ENCODE measurements at regions not wholly inside any gene's neighbourhood (a gene's known extent, or its start where the extent isn't known, plus 50 kb on each side); places are given as distances from the start of the nearest gene placed in this dataset.

DNA sequence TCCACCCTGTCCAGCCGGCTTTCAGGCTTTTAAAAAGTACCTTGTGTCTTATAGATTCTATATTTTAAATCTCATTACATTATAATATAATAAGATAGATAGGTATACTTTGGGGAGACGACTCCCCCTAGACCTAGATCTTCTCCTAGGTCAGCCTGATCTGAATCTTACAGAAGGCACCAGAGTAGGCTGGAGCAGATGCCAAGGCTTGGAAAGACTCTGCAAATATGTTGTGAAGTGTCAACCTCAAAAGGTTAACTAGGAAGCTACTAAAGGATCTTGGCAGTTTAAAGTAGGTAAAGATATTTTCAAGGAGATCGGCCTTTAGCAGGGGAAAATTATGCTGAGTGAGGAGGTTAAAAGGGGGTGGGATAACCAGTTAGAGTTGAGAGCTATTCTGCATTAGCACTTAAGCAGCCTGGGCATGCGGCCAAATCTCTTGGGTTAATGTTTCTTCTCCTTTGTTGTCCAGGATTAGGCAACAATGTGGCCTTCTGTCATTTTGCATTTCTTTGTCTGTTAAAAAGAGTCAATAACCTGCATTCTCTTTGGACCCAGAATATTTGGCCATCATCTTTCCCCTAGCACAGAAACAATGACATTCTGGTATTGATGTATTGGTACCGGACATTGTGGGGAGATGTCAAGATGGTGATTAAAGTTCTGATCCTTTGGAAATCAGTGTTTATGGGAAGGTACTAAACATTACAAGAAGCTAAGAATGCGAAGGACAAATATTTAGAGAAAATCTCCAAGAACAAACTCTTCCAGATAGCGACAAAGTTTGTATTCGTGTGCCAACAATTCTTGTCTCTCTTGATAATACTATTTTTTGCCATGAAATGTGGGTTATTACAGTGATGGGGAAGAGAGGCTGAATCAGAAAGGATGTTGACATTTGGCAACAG, 51.2 kb upstream of the DHX40 start (continued):
- TF ChIP-seq, protein P1, sequence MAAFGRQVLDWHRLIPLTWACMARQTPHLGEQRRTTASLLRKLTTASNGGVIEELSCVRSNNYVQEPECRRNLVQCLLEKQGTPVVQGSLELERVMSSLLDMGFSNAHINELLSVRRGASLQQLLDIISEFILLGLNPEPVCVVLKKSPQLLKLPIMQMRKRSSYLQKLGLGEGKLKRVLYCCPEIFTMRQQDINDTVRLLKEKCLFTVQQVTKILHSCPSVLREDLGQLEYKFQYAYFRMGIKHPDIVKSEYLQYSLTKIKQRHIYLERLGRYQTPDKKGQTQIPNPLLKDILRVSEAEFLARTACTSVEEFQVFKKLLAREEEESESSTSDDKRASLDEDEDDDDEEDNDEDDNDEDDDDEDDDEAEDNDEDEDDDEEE (CRISPR knock-in tag; IDR thresholded peaks at IDR 0.05), result no peak
- TF ChIP-seq, protein P2, sequence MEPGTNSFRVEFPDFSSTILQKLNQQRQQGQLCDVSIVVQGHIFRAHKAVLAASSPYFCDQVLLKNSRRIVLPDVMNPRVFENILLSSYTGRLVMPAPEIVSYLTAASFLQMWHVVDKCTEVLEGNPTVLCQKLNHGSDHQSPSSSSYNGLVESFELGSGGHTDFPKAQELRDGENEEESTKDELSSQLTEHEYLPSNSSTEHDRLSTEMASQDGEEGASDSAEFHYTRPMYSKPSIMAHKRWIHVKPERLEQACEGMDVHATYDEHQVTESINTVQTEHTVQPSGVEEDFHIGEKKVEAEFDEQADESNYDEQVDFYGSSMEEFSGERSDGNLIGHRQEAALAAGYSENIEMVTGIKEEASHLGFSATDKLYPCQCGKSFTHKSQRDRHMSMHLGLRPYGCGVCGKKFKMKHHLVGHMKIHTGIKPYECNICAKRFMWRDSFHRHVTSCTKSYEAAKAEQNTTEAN (CRISPR knock-in tag; conservative IDR thresholded peaks at IDR 0.05), result peak; percentile 45; the same call in 1 of the 2 replicates
- TF ChIP-seq FOXP1 (IDR thresholded peaks at IDR 0.05), result peak; percentile 94
- peak; percentile 96 for TF ChIP-seq FOXP1 (CRISPR knock-in tag; IDR thresholded peaks at IDR 0.05)
- TF ChIP-seq, protein P3, sequence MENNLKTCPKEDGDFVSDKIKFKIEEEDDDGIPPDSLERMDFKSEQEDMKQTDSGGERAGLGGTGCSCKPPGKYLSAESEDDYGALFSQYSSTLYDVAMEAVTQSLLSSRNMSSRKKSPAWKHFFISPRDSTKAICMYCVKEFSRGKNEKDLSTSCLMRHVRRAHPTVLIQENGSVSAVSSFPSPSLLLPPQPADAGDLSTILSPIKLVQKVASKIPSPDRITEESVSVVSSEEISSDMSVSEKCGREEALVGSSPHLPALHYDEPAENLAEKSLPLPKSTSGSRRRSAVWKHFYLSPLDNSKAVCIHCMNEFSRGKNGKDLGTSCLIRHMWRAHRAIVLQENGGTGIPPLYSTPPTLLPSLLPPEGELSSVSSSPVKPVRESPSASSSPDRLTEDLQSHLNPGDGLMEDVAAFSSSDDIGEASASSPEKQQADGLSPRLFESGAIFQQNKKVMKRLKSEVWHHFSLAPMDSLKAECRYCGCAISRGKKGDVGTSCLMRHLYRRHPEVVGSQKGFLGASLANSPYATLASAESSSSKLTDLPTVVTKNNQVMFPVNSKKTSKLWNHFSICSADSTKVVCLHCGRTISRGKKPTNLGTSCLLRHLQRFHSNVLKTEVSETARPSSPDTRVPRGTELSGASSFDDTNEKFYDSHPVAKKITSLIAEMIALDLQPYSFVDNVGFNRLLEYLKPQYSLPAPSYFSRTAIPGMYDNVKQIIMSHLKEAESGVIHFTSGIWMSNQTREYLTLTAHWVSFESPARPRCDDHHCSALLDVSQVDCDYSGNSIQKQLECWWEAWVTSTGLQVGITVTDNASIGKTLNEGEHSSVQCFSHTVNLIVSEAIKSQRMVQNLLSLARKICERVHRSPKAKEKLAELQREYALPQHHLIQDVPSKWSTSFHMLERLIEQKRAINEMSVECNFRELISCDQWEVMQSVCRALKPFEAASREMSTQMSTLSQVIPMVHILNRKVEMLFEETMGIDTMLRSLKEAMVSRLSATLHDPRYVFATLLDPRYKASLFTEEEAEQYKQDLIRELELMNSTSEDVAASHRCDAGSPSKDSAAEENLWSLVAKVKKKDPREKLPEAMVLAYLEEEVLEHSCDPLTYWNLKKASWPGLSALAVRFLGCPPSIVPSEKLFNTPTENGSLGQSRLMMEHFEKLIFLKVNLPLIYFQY (CRISPR knock-in tag; IDR thresholded peaks at IDR 0.05; ENCODE audit: borderline replicate concordance), result peak; percentile 81; the same call in 1 of the 2 replicates
- no peak for TF ChIP-seq PHB2 (IDR thresholded peaks at IDR 0.05; ENCODE audit: partially characterized antibody)
- TF ChIP-seq, protein P4, sequence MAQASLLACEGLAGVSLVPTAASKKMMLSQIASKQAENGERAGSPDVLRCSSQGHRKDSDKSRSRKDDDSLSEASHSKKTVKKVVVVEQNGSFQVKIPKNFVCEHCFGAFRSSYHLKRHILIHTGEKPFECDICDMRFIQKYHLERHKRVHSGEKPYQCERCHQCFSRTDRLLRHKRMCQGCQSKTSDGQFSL (CRISPR knock-in tag; IDR thresholded peaks at IDR 0.05), result no peak
- no peak for TF ChIP-seq SALL2 (CRISPR knock-in tag; IDR thresholded peaks at IDR 0.05)
- TF ChIP-seq, protein P5, sequence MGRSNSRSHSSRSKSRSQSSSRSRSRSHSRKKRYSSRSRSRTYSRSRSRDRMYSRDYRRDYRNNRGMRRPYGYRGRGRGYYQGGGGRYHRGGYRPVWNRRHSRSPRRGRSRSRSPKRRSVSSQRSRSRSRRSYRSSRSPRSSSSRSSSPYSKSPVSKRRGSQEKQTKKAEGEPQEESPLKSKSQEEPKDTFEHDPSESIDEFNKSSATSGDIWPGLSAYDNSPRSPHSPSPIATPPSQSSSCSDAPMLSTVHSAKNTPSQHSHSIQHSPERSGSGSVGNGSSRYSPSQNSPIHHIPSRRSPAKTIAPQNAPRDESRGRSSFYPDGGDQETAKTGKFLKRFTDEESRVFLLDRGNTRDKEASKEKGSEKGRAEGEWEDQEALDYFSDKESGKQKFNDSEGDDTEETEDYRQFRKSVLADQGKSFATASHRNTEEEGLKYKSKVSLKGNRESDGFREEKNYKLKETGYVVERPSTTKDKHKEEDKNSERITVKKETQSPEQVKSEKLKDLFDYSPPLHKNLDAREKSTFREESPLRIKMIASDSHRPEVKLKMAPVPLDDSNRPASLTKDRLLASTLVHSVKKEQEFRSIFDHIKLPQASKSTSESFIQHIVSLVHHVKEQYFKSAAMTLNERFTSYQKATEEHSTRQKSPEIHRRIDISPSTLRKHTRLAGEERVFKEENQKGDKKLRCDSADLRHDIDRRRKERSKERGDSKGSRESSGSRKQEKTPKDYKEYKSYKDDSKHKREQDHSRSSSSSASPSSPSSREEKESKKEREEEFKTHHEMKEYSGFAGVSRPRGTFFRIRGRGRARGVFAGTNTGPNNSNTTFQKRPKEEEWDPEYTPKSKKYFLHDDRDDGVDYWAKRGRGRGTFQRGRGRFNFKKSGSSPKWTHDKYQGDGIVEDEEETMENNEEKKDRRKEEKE (IDR thresholded peaks at IDR 0.05), result no peak
- peak; percentile 84 for TF ChIP-seq BCL6 (CRISPR knock-in tag; IDR thresholded peaks at IDR 0.05)
- TF ChIP-seq, protein P6, sequence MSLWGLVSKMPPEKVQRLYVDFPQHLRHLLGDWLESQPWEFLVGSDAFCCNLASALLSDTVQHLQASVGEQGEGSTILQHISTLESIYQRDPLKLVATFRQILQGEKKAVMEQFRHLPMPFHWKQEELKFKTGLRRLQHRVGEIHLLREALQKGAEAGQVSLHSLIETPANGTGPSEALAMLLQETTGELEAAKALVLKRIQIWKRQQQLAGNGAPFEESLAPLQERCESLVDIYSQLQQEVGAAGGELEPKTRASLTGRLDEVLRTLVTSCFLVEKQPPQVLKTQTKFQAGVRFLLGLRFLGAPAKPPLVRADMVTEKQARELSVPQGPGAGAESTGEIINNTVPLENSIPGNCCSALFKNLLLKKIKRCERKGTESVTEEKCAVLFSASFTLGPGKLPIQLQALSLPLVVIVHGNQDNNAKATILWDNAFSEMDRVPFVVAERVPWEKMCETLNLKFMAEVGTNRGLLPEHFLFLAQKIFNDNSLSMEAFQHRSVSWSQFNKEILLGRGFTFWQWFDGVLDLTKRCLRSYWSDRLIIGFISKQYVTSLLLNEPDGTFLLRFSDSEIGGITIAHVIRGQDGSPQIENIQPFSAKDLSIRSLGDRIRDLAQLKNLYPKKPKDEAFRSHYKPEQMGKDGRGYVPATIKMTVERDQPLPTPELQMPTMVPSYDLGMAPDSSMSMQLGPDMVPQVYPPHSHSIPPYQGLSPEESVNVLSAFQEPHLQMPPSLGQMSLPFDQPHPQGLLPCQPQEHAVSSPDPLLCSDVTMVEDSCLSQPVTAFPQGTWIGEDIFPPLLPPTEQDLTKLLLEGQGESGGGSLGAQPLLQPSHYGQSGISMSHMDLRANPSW (CRISPR knock-in tag; IDR thresholded peaks at IDR 0.05; ENCODE audit: borderline replicate concordance), result 0 out of 2 replicates have a peak, but pooled peaks have one; percentile 68
- no peak for TF ChIP-seq ZSCAN31 (CRISPR knock-in tag; IDR thresholded peaks at IDR 0.05; ENCODE audit: low read depth)
- TF ChIP-seq DPF2 (CRISPR knock-in tag; IDR thresholded peaks at IDR 0.05; ENCODE audit: borderline replicate concordance, low read depth), result peak; percentile 91
- no peak for TF ChIP-seq MBD4 (IDR thresholded peaks at IDR 0.05; ENCODE audit: borderline replicate concordance, low read length)
- TF ChIP-seq NFE2L2 (IDR thresholded peaks at IDR 0.05; ENCODE audit: low read length), result no peak
- peak; percentile 70; the same call in 1 of the 2 replicates for TF ChIP-seq HOXA5 (CRISPR knock-in tag; IDR thresholded peaks at IDR 0.05)
- TF ChIP-seq SP1 (IDR thresholded peaks at IDR 0.05), result no peak
- no peak for TF ChIP-seq SP1 (CRISPR knock-in tag; IDR thresholded peaks at IDR 0.05)
